ENCODE measurements at regions not wholly inside any gene's neighbourhood (a gene's known extent, or its start where the extent isn't known, plus 50 kb on each side); places are given as distances from the start of the nearest gene placed in this dataset.

DNA sequence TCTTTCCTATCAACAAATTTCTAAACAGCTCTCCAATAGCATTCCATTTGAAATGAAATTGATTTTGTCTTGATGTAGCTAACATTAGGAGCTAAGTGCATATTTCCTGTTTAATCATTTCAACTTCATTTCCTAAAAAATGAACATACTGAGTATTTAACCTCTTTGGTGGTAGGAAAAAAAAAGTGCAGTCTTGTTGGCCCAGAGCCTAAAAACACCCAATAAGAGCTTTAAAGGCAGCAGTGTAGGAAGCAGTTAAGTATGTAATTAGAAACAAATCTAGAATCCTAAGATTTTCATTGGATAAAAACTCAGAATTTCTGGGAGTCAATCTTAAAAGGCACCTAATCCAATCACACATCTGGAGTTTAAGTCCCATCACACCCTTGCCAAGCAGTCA, 71.0 kb upstream of the RBMS1 start:
- TF ChIP-seq, protein P1, sequence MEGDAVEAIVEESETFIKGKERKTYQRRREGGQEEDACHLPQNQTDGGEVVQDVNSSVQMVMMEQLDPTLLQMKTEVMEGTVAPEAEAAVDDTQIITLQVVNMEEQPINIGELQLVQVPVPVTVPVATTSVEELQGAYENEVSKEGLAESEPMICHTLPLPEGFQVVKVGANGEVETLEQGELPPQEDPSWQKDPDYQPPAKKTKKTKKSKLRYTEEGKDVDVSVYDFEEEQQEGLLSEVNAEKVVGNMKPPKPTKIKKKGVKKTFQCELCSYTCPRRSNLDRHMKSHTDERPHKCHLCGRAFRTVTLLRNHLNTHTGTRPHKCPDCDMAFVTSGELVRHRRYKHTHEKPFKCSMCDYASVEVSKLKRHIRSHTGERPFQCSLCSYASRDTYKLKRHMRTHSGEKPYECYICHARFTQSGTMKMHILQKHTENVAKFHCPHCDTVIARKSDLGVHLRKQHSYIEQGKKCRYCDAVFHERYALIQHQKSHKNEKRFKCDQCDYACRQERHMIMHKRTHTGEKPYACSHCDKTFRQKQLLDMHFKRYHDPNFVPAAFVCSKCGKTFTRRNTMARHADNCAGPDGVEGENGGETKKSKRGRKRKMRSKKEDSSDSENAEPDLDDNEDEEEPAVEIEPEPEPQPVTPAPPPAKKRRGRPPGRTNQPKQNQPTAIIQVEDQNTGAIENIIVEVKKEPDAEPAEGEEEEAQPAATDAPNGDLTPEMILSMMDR (IDR thresholded peaks at IDR 0.05): no peak
- TF ChIP-seq POLR2A (IDR thresholded peaks at IDR 0.05): no peak

Data from tibial nerve (tissue), 3 donors.